NT2/D1 (cell line): ENCODE measurements at regions not wholly inside any gene's neighbourhood (a gene's known extent, or its start where the extent isn't known, plus 50 kb on each side); places are given as distances from the start of the nearest gene placed in this dataset.

Experiments used
- YY1 ChIP-seq: IDR thresholded peaks from 2 replicates; pipeline ENCODE4 v1.6.1; 2011; ENCODE audit not compliant: insufficient read length, insufficient read depth
- ZNF274 ChIP-seq: IDR thresholded peaks from 2 replicates; pipeline ENCODE4 v1.6.1; 2011; ENCODE audit warnings: mild to moderate bottlenecking, low read depth, low read length

DNA sequence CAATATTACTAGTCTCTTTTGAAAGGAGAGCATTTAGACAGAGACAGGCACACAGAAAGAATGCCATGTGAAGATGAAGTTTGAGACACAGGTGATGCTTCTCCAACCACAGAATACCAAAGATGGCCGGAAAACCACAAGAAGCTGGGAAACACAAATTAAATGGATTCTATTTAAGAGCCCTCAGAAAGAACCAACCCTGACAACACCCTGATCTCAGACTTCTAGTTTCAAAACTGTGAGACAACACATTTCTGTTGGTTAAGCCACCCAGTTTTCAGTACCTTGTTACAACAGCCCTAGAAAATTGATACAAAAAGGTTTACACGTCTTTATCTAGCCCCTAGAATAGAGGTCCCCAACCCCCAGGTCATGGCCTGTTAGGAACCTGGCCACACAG is 79.8 kb upstream of the CCNG1 start:
- TF ChIP-seq YY1 = no peak
- no peak for TF ChIP-seq ZNF274
